B cell (primary cell): ENCODE measurements at regions not wholly inside any gene's neighbourhood (a gene's known extent, or its start where the extent isn't known, plus 50 kb on each side); places are given as distances from the start of the nearest gene placed in this dataset.

Experiments
- ATAC-seq: fragments of 200-7000 bp; cut with Tn5 transposase; one replicate; pipeline ENCODE4 v1.10.0; 2021; ENCODE audit warnings: low read depth, mild to moderate bottlenecking, moderate number of reproducible peaks, moderate library complexity
- CTCF ChIA-PET: fragments of 350-600 bp; sonication (Branson Sonifier 250); formaldehyde crosslinking; loops from one replicate; lab custom pipeline; 2021; ENCODE audit warnings: antibody characterized with exemption, inconsistent platforms; lab: Charles Lee
- POLR2A ChIA-PET: fragments of 350-600 bp; sonication (Branson Sonifier 250); formaldehyde crosslinking; loops from one replicate; lab custom pipeline; 2021; ENCODE audit warnings: antibody characterized with exemption; lab: Charles Lee
- DNase-seq: peaks from one replicate; pipeline ENCODE4 v3.0.0; 2013
- H2AFZ ChIP-seq: 2 replicates; pipeline ENCODE4 v1.6.1; 2012; ENCODE audit warnings: mild to moderate bottlenecking, low read depth, low read length; ENCODE audit not compliant: insufficient read depth, poor library complexity, severe bottlenecking
- H3K27ac ChIP-seq, 2 donors: 1 replicate in 1 of 2; 2 replicates in 1 of 2; pipeline ENCODE4 v1.5.1; 2012 to 2013; ENCODE audit warnings: low read length in 2 of 2, mild to moderate bottlenecking in 2 of 2, moderate library complexity in 1 of 2
- H3K27me3 ChIP-seq, 4 experiments: fragments of 200-600 bp in 1 of 4; sonication (generic) in 1 of 4; replicated peaks in 1 of 4; 1 replicate in 2 of 4; 2 replicates in 2 of 4; pipeline versions ENCODE4 v1.6.1 to v1.7.0; 2013 to 2016; ENCODE audit warnings: low read length in 3 of 4, mild to moderate bottlenecking in 2 of 4, mixed read lengths in 1 of 4, moderate library complexity in 1 of 4; ENCODE audit not compliant: insufficient read depth in 4 of 4, control insufficient read depth in 3 of 4; ENCODE audit errors: control extremely low read depth in 1 of 4
- H3K36me3 ChIP-seq, 2 experiments: replicated peaks in 1 of 2; 1 replicate in 1 of 2; 2 replicates in 1 of 2; pipeline versions ENCODE4 v1.6.1 to v1.7.1; 2013; ENCODE audit warnings: low read length in 1 of 2; ENCODE audit not compliant: insufficient read depth in 2 of 2, control insufficient read depth in 1 of 2; ENCODE audit errors: control extremely low read depth in 1 of 2, extremely low read depth in 1 of 2
- H3K4me1 ChIP-seq, 2 donors: fragments of 200-600 bp in 1 of 2; sonication (generic) in 1 of 2; 1 replicate in 1 of 2; 2 replicates in 1 of 2; pipeline versions ENCODE4 v1.5.1 to v1.6.1; 2013 to 2017; ENCODE audit warnings: low read length in 2 of 2; ENCODE audit not compliant: control insufficient read depth in 2 of 2, insufficient read depth in 2 of 2
- H3K4me2 ChIP-seq: replicated peaks from 2 replicates; pipeline ENCODE3; 2012; ENCODE audit warnings: mild to moderate bottlenecking, low read depth, low read length; ENCODE audit not compliant: poor library complexity, severe bottlenecking
- H3K4me3 ChIP-seq, 5 experiments: fragments of 200-600 bp in 1 of 5; sonication (generic) in 1 of 5; 1 replicate in 3 of 5; 2 replicates in 2 of 5; pipeline versions ENCODE4 v1.5.1 to v1.7.0; 2011 to 2016; ENCODE audit warnings: low read length in 4 of 5, mild to moderate bottlenecking in 4 of 5, low read depth in 2 of 5, control low read depth in 1 of 5, moderate library complexity in 1 of 5; ENCODE audit not compliant: insufficient read depth in 1 of 5; ENCODE audit errors: control extremely low read depth in 1 of 5, extremely low read depth in 1 of 5
- H3K79me2 ChIP-seq: fragments of 200-600 bp; sonication (generic); one replicate; pipeline ENCODE4 v1.6.0; 2016; ENCODE audit warnings: low read length; ENCODE audit not compliant: control insufficient read depth, insufficient read depth
- H3K9ac ChIP-seq: fragments of 200-600 bp; sonication (generic); 2 replicates; pipeline ENCODE4 v1.6.1; 2017; ENCODE audit warnings: mild to moderate bottlenecking, low read length, moderate library complexity
- H3K9me3 ChIP-seq, 3 donors: one replicate each; pipeline versions ENCODE4 v1.6.1 to v1.7.1; 2013; ENCODE audit warnings: low read length in 2 of 3; ENCODE audit not compliant: control insufficient read depth in 2 of 3, insufficient read depth in 1 of 3; ENCODE audit errors: control extremely low read depth in 1 of 3
- H4K20me1 ChIP-seq: 2 replicates; pipeline ENCODE4 v1.6.0; 2012; ENCODE audit warnings: mild to moderate bottlenecking, low read length; ENCODE audit not compliant: insufficient read depth, control insufficient read depth, poor library complexity, severe bottlenecking
- H3K27ac Mint-ChIP-seq: one replicate; pipeline ENCODE4 v1.8.0; 2021; ENCODE audit warnings: mixed read lengths
- H3K27me3 Mint-ChIP-seq: one replicate; pipeline ENCODE4 v1.8.0; 2021; ENCODE audit warnings: mixed read lengths
- H3K4me1 Mint-ChIP-seq: one replicate; pipeline ENCODE4 v1.8.0; 2021; ENCODE audit warnings: mixed read lengths
- H3K4me3 Mint-ChIP-seq: one replicate; pipeline ENCODE4 v1.8.0; 2021; ENCODE audit warnings: mixed read lengths
- H3K9me3 Mint-ChIP-seq: one replicate; pipeline ENCODE4 v1.8.0; 2022; ENCODE audit warnings: mixed read lengths; ENCODE audit not compliant: insufficient read depth
- EZH2 ChIP-seq: IDR thresholded peaks from 2 replicates; pipeline ENCODE4 v1.6.1; 2012; ENCODE audit warnings: borderline replicate concordance, low read depth, mild to moderate bottlenecking, moderate library complexity, low read length; ENCODE audit not compliant: insufficient read depth, poor library complexity, severe bottlenecking
- WGBS: methylation state at CpG from one replicate; pipeline ENCODE4 v1.1.5; 2013; ENCODE audit warnings: missing lambda C conversion rate; ENCODE audit not compliant: insufficient coverage; 5-methylcytosine and 5-hydroxymethylcytosine counted together
- intact Hi-C: fragments of 100-400 bp; cut with micrococcal nuclease; formaldehyde crosslinking; loops from one replicate; pipeline ENCODE4 v1.10.0; 2022
- TF ChIP-seq, protein P1 (sequence below): fragments of 200-600 bp; IDR thresholded peaks from one replicate; pipeline ENCODE4 v1.8.0; 2022; ENCODE audit warnings: antibody characterized with exemption, mild to moderate bottlenecking

- TF ChIP-seq EZH2 = no peak
- TF ChIP-seq, protein P1, sequence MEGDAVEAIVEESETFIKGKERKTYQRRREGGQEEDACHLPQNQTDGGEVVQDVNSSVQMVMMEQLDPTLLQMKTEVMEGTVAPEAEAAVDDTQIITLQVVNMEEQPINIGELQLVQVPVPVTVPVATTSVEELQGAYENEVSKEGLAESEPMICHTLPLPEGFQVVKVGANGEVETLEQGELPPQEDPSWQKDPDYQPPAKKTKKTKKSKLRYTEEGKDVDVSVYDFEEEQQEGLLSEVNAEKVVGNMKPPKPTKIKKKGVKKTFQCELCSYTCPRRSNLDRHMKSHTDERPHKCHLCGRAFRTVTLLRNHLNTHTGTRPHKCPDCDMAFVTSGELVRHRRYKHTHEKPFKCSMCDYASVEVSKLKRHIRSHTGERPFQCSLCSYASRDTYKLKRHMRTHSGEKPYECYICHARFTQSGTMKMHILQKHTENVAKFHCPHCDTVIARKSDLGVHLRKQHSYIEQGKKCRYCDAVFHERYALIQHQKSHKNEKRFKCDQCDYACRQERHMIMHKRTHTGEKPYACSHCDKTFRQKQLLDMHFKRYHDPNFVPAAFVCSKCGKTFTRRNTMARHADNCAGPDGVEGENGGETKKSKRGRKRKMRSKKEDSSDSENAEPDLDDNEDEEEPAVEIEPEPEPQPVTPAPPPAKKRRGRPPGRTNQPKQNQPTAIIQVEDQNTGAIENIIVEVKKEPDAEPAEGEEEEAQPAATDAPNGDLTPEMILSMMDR = no peak
- Mint-ChIP-seq H3K27me3 (peaks cover 3% of the 10 kb centered on the region), H3K27ac (no peak overlapping the region), H3K9me3 (no peaks in the 10 kb centered on the region), H3K4me1 (no peaks in the 10 kb centered on the region), H3K4me3 (no peak overlapping the region)
- Histone ChIP-seq H3K4me2 (no peak overlapping the region), H4K20me1 (no peaks in the 10 kb centered on the region), H3K36me3 (no peaks in the 10 kb centered on the region), H3K9ac (no peak overlapping the region), H3K4me1 (no peaks in the 10 kb centered on the region), H2AFZ (no peak overlapping the region), H3K27me3 (no peaks in the 10 kb centered on the region), H3K79me2 (no peaks in the 10 kb centered on the region), H3K9me3 (no peaks in the 10 kb centered on the region), H3K27ac (no peak overlapping the region), H3K4me3 (no peak overlapping the region)
- ATAC-seq = no peak
- ChIA-PET CTCF (no interaction called here), POLR2A (no interaction called here)
- intact Hi-C loops = no loop called here
- no CpG with 5 or more reads among the region's 2 CpGs for WGBS
- DNase-seq = no peak
Measured at GRCh38 chr11:104522123-104522522, 358.2 kb upstream of the PDGFD start.

- Histone ChIP-seq H3K9me3 (no peaks in the 10 kb centered on the region), H3K27ac (no peak overlapping the region), H3K9ac (no peak overlapping the region), H3K4me2 (no peak overlapping the region), H3K79me2 (no peaks in the 10 kb centered on the region), H3K36me3 (no peaks in the 10 kb centered on the region), H3K4me3 (no peak overlapping the region), H3K4me1 (no peaks in the 10 kb centered on the region), H4K20me1 (no peaks in the 10 kb centered on the region), H2AFZ (no peak overlapping the region), H3K27me3 (no peaks in the 10 kb centered on the region)
- no peak overlapping the region for H3K27ac Mint-ChIP-seq
- no peaks in the 10 kb centered on the region for H3K4me1 Mint-ChIP-seq
- WGBS = no CpG with 5 or more reads among the region's 2 CpGs
- no peaks in the 10 kb centered on the region for H3K27me3 Mint-ChIP-seq
- no peak overlapping the region for H3K4me3 Mint-ChIP-seq
- DNase-seq = no peak
- no peak for ATAC-seq
- ChIA-PET POLR2A (no interaction called here), CTCF (no interaction called here)
- intact Hi-C loops = no loop called here
- TF ChIP-seq EZH2 = no peak
- TF ChIP-seq, protein P1 = no peak
- no peaks in the 10 kb centered on the region for H3K9me3 Mint-ChIP-seq
Measured at GRCh38 chr11:104510169-104510568, 346.2 kb upstream of the PDGFD start.
